ENCODE measurements at regions not wholly inside any gene's neighbourhood (a gene's known extent, or its start where the extent isn't known, plus 50 kb on each side); places are given as distances from the start of the nearest gene placed in this dataset.

DNA sequence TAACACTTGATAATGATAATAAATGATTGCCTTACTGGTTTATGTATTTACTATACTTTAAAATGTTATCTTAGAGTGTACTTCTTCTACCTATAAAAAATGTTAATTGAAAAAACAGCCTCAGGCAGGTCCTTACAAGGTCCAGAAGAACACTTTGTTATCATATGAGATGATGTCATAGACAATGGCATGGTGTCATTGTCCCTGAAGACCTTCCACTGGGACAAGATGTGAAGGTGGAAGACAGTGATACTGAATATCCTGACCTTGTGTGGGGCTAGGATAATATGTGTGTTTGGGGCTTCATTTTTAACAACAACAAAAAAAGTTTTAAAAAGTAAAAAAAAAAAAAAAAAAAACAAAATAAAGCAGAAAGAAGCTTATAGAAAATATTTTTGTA lies 342.2 kb upstream of the KYNU start:
- H3K27me3 ChIP-seq (ENCODE audit: control insufficient read depth, insufficient read depth, low read length) = no peaks in the 10 kb centered on the region
- no peak overlapping the region for H3K4me3 ChIP-seq (ENCODE audit: low read depth, low read length)
- Mint-ChIP-seq H3K9me3 (peaks cover 0 to 12% (median 2%) of the 10 kb centered on the region in 7 donors), H3K4me1 (no peaks in the 10 kb centered on the region), H3K36me3 (no peaks in the 10 kb centered on the region), H3K27me3 (no peaks in the 10 kb centered on the region), H3K27ac (no peak overlapping the region), H3K4me3 (no peak overlapping the region)
- no peak for DNase-seq
- no peaks in the 10 kb centered on the region for H3K36me3 ChIP-seq (ENCODE audit: control insufficient read depth, insufficient read depth, low read length)
- H3K9me3 ChIP-seq (ENCODE audit: control insufficient read depth in 2 of 2, low read length in 2 of 2) = no peaks in the 10 kb centered on the region
- ATAC-seq (ENCODE audit: low read depth in 2 of 2) = no peak
- H3K4me1 ChIP-seq (ENCODE audit: control insufficient read depth, insufficient read depth, low read length, poor library complexity, severe bottlenecking) = no peaks in the 10 kb centered on the region
- no peak overlapping the region for H3K27ac ChIP-seq (ENCODE audit: insufficient read depth, low read length, poor library complexity, severe bottlenecking)

DNA sequence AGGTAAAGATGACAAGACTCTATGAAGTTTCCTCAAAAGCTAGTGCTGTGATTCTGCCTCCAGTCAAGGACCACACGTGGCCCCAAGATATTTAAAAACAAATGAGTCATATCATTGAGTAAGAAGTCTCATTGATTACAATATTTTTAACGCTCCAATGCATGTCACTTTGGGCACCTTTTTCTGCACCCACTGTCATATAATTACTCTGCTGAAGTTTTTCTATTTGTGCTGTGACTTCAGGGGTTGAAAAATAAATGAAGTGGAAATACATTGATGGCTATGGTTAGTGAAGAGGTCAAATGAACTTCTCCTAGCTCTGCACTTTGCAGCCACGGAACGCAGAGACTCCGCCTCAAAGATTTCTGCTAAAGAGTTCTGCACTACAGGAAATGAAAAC lies 344.3 kb upstream of the KYNU start:
- Mint-ChIP-seq H3K27me3 (no peaks in the 10 kb centered on the region), H3K9me3 (peaks cover 2 to 14% (median 4%) of the 10 kb centered on the region in 7 donors), H3K4me1 (no peaks in the 10 kb centered on the region), H3K4me3 (no peak overlapping the region), H3K36me3 (no peaks in the 10 kb centered on the region), H3K27ac (no peak overlapping the region)
- no peak for ATAC-seq (ENCODE audit: low read depth in 2 of 2)
- Histone ChIP-seq H3K36me3 (ENCODE audit: control insufficient read depth, insufficient read depth, low read length) (no peaks in the 10 kb centered on the region), H3K27ac (ENCODE audit: insufficient read depth, low read length, poor library complexity, severe bottlenecking) (no peak overlapping the region), H3K4me1 (ENCODE audit: control insufficient read depth, insufficient read depth, low read length, poor library complexity, severe bottlenecking) (no peaks in the 10 kb centered on the region), H3K9me3 (ENCODE audit: control insufficient read depth in 2 of 2, low read length in 2 of 2) (no peaks in the 10 kb centered on the region), H3K27me3 (ENCODE audit: control insufficient read depth, insufficient read depth, low read length) (no peaks in the 10 kb centered on the region), H3K4me3 (ENCODE audit: low read depth, low read length) (no peak overlapping the region)
- DNase-seq = no peak

DNA sequence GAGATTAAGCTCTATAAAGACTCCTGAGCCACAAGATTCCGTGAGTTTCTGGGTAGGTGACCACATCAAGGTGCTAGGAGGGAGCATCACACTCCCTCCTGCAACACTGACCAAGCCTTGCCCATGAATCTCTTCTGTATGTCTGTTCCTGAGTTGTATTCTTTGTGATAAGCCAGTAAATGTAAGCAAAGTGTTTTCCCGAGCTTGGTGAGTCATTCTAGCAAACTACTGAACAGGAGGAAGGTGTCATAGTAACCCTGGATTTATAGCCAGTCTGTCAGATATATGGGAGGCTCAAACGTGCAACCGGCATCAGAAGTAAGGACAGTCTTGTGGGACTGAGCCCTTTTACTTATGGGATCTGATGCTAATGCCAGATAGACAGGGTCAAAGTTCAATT lies 346.1 kb upstream of the KYNU start:
- no peak overlapping the region for H3K4me3 ChIP-seq (ENCODE audit: low read depth, low read length)
- H3K9me3 ChIP-seq (ENCODE audit: control insufficient read depth in 2 of 2, low read length in 2 of 2) = no peaks in the 10 kb centered on the region
- no peaks in the 10 kb centered on the region for H3K36me3 ChIP-seq (ENCODE audit: control insufficient read depth, insufficient read depth, low read length)
- no peak overlapping the region for H3K27ac ChIP-seq (ENCODE audit: insufficient read depth, low read length, poor library complexity, severe bottlenecking)
- Mint-ChIP-seq H3K4me3 (no peak overlapping the region), H3K27me3 (no peaks in the 10 kb centered on the region), H3K36me3 (no peaks in the 10 kb centered on the region), H3K4me1 (no peaks in the 10 kb centered on the region), H3K27ac (no peak overlapping the region), H3K9me3 (peaks cover 4 to 13% (median 6%) of the 10 kb centered on the region in 7 donors)
- DNase-seq (no peak), ATAC-seq (ENCODE audit: low read depth in 2 of 2) (no peak)
- no peaks in the 10 kb centered on the region for H3K27me3 ChIP-seq (ENCODE audit: control insufficient read depth, insufficient read depth, low read length)
- no peaks in the 10 kb centered on the region for H3K4me1 ChIP-seq (ENCODE audit: control insufficient read depth, insufficient read depth, low read length, poor library complexity, severe bottlenecking)

DNA sequence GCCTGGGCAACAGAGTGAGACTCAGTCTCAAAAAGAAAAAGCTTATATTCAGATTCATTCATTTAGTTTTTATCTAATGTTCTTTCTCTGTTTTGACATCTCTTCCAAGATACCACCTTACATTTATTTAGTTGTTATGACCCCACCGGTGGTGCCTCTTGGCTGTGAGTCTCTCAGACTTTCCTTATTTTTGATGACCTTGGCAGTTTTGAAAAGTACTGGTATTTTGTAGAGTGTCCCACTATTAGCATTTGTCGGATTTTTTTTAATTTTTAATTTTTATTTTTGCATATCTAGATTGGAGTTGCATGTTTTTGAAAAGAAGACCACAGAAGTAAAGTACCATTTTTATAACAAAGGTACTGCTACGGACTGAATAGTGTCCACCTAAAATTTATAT lies 351.7 kb upstream of the KYNU start:
- Histone ChIP-seq H3K4me3 (ENCODE audit: low read depth, low read length) (no peak overlapping the region), H3K27ac (ENCODE audit: insufficient read depth, low read length, poor library complexity, severe bottlenecking) (no peak overlapping the region), H3K4me1 (ENCODE audit: control insufficient read depth, insufficient read depth, low read length, poor library complexity, severe bottlenecking) (no peaks in the 10 kb centered on the region), H3K27me3 (ENCODE audit: control insufficient read depth, insufficient read depth, low read length) (no peaks in the 10 kb centered on the region), H3K9me3 (ENCODE audit: control insufficient read depth in 2 of 2, low read length in 2 of 2) (no peaks in the 10 kb centered on the region), H3K36me3 (ENCODE audit: control insufficient read depth, insufficient read depth, low read length) (no peaks in the 10 kb centered on the region)
- no peaks in the 10 kb centered on the region for H3K4me1 Mint-ChIP-seq
- DNase-seq (no peak), ATAC-seq (ENCODE audit: low read depth in 2 of 2) (no peak)
- H3K27me3 Mint-ChIP-seq = no peaks in the 10 kb centered on the region
- H3K36me3 Mint-ChIP-seq = no peaks in the 10 kb centered on the region
- no peak overlapping the region for H3K27ac Mint-ChIP-seq
- H3K9me3 Mint-ChIP-seq = peaks cover 1 to 15% (median 5%) of the 10 kb centered on the region in 7 donors
- no peak overlapping the region for H3K4me3 Mint-ChIP-seq

DNA sequence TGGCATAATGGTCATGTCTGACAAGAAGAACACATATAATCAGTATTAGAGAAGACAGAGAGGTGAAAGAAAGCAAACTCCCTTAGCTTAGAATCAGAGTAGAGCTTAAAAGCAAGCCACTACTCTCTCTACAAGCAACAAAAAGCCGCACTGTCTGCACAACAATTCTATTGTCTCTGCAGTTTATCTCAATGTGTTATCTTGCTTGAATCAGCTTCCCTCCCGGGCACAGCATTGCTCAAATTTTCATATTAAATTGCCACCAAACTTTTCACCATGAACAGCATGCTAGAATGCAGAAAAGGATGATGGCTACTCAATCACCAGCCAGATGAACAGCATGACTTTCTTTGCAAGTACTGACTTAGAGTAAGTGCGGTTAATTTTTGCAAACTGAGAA lies 356.0 kb upstream of the KYNU start:
- Histone ChIP-seq H3K27me3 (ENCODE audit: control insufficient read depth, insufficient read depth, low read length) (no peaks in the 10 kb centered on the region), H3K27ac (ENCODE audit: insufficient read depth, low read length, poor library complexity, severe bottlenecking) (no peak overlapping the region), H3K36me3 (ENCODE audit: control insufficient read depth, insufficient read depth, low read length) (no peaks in the 10 kb centered on the region), H3K9me3 (ENCODE audit: control insufficient read depth in 2 of 2, low read length in 2 of 2) (no peaks in the 10 kb centered on the region), H3K4me3 (ENCODE audit: low read depth, low read length) (no peak overlapping the region), H3K4me1 (ENCODE audit: control insufficient read depth, insufficient read depth, low read length, poor library complexity, severe bottlenecking) (no peaks in the 10 kb centered on the region)
- no peak overlapping the region for H3K4me3 Mint-ChIP-seq
- H3K27me3 Mint-ChIP-seq = no peaks in the 10 kb centered on the region
- H3K36me3 Mint-ChIP-seq = no peaks in the 10 kb centered on the region
- H3K27ac Mint-ChIP-seq = no peak overlapping the region
- no peaks in the 10 kb centered on the region for H3K4me1 Mint-ChIP-seq
- ATAC-seq (ENCODE audit: low read depth in 2 of 2) = no peak
- H3K9me3 Mint-ChIP-seq = peaks cover 0 to 8% (median 4%) of the 10 kb centered on the region in 7 donors
- no peak for DNase-seq

DNA sequence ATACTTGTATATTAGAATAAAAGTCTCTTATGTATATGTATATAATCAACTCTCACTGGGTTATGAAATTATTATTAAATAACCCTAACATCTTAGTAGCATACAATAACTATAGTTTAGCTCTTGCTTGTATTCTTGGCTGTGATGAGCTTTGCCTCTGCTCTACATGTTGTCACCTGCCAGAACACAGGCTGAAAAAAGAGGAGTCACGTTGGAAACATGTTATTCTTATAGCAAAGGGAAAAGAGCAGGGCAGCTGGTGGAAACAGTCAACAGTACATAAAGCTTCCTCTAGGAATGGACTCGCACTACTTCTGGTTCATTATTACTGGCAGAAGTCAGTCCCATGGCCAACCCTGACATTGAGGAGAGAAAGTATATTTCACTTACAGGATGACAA lies 362.0 kb upstream of the KYNU start:
- no peak overlapping the region for H3K4me3 ChIP-seq (ENCODE audit: low read depth, low read length)
- Mint-ChIP-seq H3K4me1 (no peaks in the 10 kb centered on the region), H3K27me3 (no peaks in the 10 kb centered on the region), H3K4me3 (no peak overlapping the region), H3K36me3 (no peaks in the 10 kb centered on the region), H3K27ac (no peak overlapping the region), H3K9me3 (peaks cover 0 to 3% (median 0%) of the 10 kb centered on the region in 7 donors)
- ATAC-seq (ENCODE audit: low read depth in 2 of 2) (no peak), DNase-seq (no peak)
- no peaks in the 10 kb centered on the region for H3K36me3 ChIP-seq (ENCODE audit: control insufficient read depth, insufficient read depth, low read length)
- no peaks in the 10 kb centered on the region for H3K27me3 ChIP-seq (ENCODE audit: control insufficient read depth, insufficient read depth, low read length)
- no peaks in the 10 kb centered on the region for H3K9me3 ChIP-seq (ENCODE audit: control insufficient read depth in 2 of 2, low read length in 2 of 2)
- H3K4me1 ChIP-seq (ENCODE audit: control insufficient read depth, insufficient read depth, low read length, poor library complexity, severe bottlenecking) = no peaks in the 10 kb centered on the region
- no peak overlapping the region for H3K27ac ChIP-seq (ENCODE audit: insufficient read depth, low read length, poor library complexity, severe bottlenecking)

DNA sequence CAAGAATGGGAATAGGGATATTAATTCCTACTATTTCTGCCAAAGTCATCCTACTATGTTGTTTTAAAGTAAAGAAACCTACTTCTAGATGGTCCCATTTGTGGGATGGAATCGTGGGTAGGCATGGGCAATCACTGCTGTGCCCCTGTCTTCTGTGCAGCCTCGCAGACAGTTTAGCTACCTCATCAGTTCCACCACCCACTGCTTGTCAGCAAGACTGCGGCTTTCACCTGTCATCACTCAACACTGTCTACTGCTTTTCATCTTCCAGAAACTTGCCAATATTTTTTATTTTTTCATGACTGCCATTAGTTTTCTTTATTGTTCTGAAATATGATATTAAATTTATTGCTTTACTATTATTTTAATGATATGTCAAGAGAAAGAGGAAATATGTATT lies 368.1 kb upstream of the KYNU start:
- H3K36me3 ChIP-seq (ENCODE audit: control insufficient read depth, insufficient read depth, low read length) = no peaks in the 10 kb centered on the region
- no peak overlapping the region for H3K4me3 Mint-ChIP-seq
- H3K27ac ChIP-seq (ENCODE audit: insufficient read depth, low read length, poor library complexity, severe bottlenecking) = no peak overlapping the region
- ATAC-seq (ENCODE audit: low read depth in 2 of 2) (no peak), DNase-seq (no peak)
- H3K27me3 Mint-ChIP-seq = no peaks in the 10 kb centered on the region
- no peak overlapping the region for H3K4me3 ChIP-seq (ENCODE audit: low read depth, low read length)
- H3K9me3 ChIP-seq (ENCODE audit: control insufficient read depth in 2 of 2, low read length in 2 of 2) = no peaks in the 10 kb centered on the region
- no peaks in the 10 kb centered on the region for H3K4me1 ChIP-seq (ENCODE audit: control insufficient read depth, insufficient read depth, low read length, poor library complexity, severe bottlenecking)
- no peaks in the 10 kb centered on the region for H3K4me1 Mint-ChIP-seq
- H3K27ac Mint-ChIP-seq = no peak overlapping the region
- no peaks in the 10 kb centered on the region for H3K27me3 ChIP-seq (ENCODE audit: control insufficient read depth, insufficient read depth, low read length)
- H3K9me3 Mint-ChIP-seq = peaks cover 0 to 8% (median 1%) of the 10 kb centered on the region in 7 donors
- H3K36me3 Mint-ChIP-seq = no peaks in the 10 kb centered on the region

DNA sequence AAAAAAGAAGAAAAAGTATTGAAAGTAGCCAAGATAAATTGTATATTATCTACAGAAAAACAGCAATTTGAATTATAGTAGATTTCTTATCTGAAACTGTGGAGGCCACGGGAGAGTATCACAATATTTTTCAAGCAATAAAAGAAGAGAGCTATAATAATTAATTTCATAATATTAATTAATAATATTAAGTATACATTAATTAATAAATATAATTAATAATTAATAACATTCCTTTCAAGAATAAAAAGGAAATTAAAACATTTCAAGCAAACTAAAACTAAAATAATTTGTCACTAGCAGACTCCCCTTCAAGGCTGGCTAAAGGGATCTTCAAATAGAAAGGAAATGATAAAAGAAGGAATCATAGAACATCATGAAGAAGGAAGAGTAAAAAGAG lies 372.7 kb upstream of the KYNU start:
- H3K9me3 ChIP-seq (ENCODE audit: control insufficient read depth in 2 of 2, low read length in 2 of 2) = no peaks in the 10 kb centered on the region
- DNase-seq (no peak), ATAC-seq (ENCODE audit: low read depth in 2 of 2) (no peak)
- no peak overlapping the region for H3K4me3 ChIP-seq (ENCODE audit: low read depth, low read length)
- no peak overlapping the region for H3K27ac ChIP-seq (ENCODE audit: insufficient read depth, low read length, poor library complexity, severe bottlenecking)
- Mint-ChIP-seq H3K27ac (no peak overlapping the region), H3K4me3 (no peak overlapping the region), H3K36me3 (no peaks in the 10 kb centered on the region), H3K27me3 (no peaks in the 10 kb centered on the region), H3K4me1 (no peaks in the 10 kb centered on the region), H3K9me3 (peaks cover 0 to 16% (median 4%) of the 10 kb centered on the region in 7 donors)
- no peaks in the 10 kb centered on the region for H3K27me3 ChIP-seq (ENCODE audit: control insufficient read depth, insufficient read depth, low read length)
- no peaks in the 10 kb centered on the region for H3K36me3 ChIP-seq (ENCODE audit: control insufficient read depth, insufficient read depth, low read length)
- H3K4me1 ChIP-seq (ENCODE audit: control insufficient read depth, insufficient read depth, low read length, poor library complexity, severe bottlenecking) = no peaks in the 10 kb centered on the region

Measured in CD4-positive, CD25-positive, alpha-beta regulatory T cell (primary cell).